GM12892 (cell line): ENCODE measurements at regions not wholly inside any gene's neighbourhood (a gene's known extent, or its start where the extent isn't known, plus 50 kb on each side); places are given as distances from the start of the nearest gene placed in this dataset.

Source experiments
- POLR2A ChIP-seq: IDR thresholded peaks from 2 replicates; pipeline ENCODE4 v1.6.1; 2011; ENCODE audit warnings: low read depth, low read length, control low read depth
- POLR2AphosphoS5 ChIP-seq: IDR thresholded peaks from 2 replicates; pipeline ENCODE4 v1.6.1; 2011; ENCODE audit warnings: low read depth, low read length, control low read depth
- TAF1 ChIP-seq: IDR thresholded peaks from 2 replicates; pipeline ENCODE4 v1.6.1; 2011; ENCODE audit warnings: low read depth, mild to moderate bottlenecking, control low read depth, low read length, borderline replicate concordance

GRCh38 chr19:33914599-33914998 lies 117.9 kb downstream of the KCTD15 start:
- TF ChIP-seq POLR2AphosphoS5 (no peak), POLR2A (no peak), TAF1 (no peak)
